ENCODE measurements at regions not wholly inside any gene's neighbourhood (a gene's known extent, or its start where the extent isn't known, plus 50 kb on each side); places are given as distances from the start of the nearest gene placed in this dataset.

GRCh38 chr2:188117706-188118105, 174.0 kb upstream of the GULP1 start:
- H3K9ac ChIP-seq (ENCODE audit: insufficient read length): no peak overlapping the region
- TF ChIP-seq EZH2 (IDR thresholded peaks at IDR 0.05): no peak
- no peak for TF ChIP-seq POLR2AphosphoS5 (IDR thresholded peaks at IDR 0.05; ENCODE audit: borderline replicate concordance, low read depth, low read length)
- no peak for TF ChIP-seq FOXP2 (optimal IDR thresholded peaks at IDR 0.05; ENCODE audit: control extremely low read depth, extremely low read length, insufficient read depth)
- no peak overlapping the region for H3K27ac ChIP-seq
- no peaks in the 10 kb centered on the region for H3K36me3 ChIP-seq (ENCODE audit: insufficient read depth, low read length)
- no peak for DNase-seq (ENCODE audit: low read depth, low spot score)
- no peak overlapping the region for H3K4me3 ChIP-seq
- no peaks in the 10 kb centered on the region for H3K9me3 ChIP-seq (ENCODE audit: low read depth, low read length)

DNA sequence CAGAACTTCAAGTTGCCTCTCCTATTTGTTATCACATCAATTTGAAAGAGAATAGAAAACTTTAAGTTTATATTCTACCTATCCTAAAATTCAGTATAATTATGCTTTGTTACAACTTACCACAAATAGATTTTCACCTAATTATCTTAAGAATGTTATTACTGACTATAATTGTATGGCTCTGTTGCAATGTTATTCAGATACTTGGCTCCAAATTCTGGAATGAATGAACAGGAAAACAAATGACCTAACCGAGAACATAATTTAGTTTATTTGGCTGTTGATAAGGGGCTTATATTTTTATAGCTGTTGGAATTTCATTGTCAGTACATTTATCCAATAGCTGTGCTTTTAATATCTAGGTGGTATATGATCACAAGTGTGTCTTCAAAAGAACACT, 173.2 kb upstream of the GULP1 start:
- no peak overlapping the region for H3K27ac ChIP-seq
- DNase-seq (ENCODE audit: low read depth, low spot score): no peak
- TF ChIP-seq FOXP2 (optimal IDR thresholded peaks at IDR 0.05; ENCODE audit: control extremely low read depth, extremely low read length, insufficient read depth): no peak
- no peak for TF ChIP-seq POLR2AphosphoS5 (IDR thresholded peaks at IDR 0.05; ENCODE audit: borderline replicate concordance, low read depth, low read length)
- TF ChIP-seq EZH2 (IDR thresholded peaks at IDR 0.05): no peak
- H3K36me3 ChIP-seq (ENCODE audit: insufficient read depth, low read length): no peaks in the 10 kb centered on the region
- no peak overlapping the region for H3K9ac ChIP-seq (ENCODE audit: insufficient read length)
- H3K4me3 ChIP-seq: no peak overlapping the region
- H3K9me3 ChIP-seq (ENCODE audit: low read depth, low read length): no peaks in the 10 kb centered on the region

DNA sequence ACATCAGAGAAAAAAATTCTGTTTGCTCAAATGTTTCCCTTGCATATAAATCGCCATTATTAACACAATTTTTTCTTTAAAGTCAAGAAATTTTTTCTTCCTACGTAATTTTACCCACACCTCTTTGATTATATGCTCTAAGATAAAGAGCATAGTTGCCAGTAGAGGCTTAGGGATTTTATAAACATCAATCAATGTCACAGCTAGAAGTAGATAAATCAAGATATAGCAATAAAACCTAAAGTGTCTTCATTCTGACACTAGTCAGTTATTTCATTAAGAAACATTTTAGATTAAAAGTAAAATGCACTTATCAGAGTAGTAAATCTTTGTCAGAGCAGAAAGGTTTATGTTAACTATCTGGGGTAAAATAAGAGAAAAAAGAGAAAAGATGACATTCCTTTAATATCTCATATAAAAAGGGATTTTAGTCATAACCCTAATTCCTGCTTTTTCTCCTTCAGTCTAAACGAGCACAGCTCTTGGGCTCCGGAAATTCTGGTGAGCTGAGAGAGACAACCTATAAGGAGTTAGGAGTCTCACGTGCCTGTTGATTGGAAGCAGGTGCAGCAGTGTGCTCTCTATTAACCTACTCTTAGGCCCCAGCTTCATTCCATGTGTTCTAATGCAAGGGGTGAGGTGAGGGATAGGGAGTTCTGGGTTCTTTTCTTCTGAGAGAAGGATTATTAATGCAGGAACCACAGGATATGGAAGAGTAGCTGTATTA, 172.4 kb upstream of the GULP1 start:
- H3K36me3 ChIP-seq (ENCODE audit: insufficient read depth, low read length): no peaks in the 10 kb centered on the region
- H3K4me3 ChIP-seq: no peak overlapping the region
- no peak for TF ChIP-seq EZH2 (IDR thresholded peaks at IDR 0.05)
- no peak for TF ChIP-seq FOXP2 (optimal IDR thresholded peaks at IDR 0.05; ENCODE audit: control extremely low read depth, extremely low read length, insufficient read depth)
- no peak for TF ChIP-seq POLR2AphosphoS5 (IDR thresholded peaks at IDR 0.05; ENCODE audit: borderline replicate concordance, low read depth, low read length)
- DNase-seq (ENCODE audit: low read depth, low spot score): no peak
- no peak overlapping the region for H3K27ac ChIP-seq
- H3K9ac ChIP-seq (ENCODE audit: insufficient read length): no peak overlapping the region
- H3K9me3 ChIP-seq (ENCODE audit: low read depth, low read length): no peaks in the 10 kb centered on the region

DNA sequence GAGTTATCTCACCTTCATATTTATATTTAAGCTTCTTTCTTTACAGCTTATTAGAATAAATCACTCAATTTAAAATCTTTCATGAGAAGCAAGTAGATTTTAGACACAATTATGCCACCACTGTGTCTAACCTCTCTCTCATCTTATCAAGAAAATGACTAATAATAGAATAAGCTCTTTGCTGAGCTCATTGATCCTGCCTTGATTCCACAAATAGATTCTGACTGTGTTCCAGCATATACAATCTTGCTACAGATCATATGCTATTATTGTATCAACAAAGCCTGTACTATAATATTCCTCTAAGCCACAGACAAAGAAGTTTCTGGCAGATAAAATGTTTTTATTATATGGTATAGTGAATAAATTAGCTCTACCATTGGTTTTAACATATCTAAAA, 168.7 kb upstream of the GULP1 start:
- Histone ChIP-seq H3K27ac (no peak overlapping the region), H3K9ac (ENCODE audit: insufficient read length) (no peak overlapping the region), H3K4me3 (no peak overlapping the region), H3K9me3 (ENCODE audit: low read depth, low read length) (no peaks in the 10 kb centered on the region), H3K36me3 (ENCODE audit: insufficient read depth, low read length) (no peaks in the 10 kb centered on the region)
- DNase-seq (ENCODE audit: low read depth, low spot score): no peak
- TF ChIP-seq FOXP2 (optimal IDR thresholded peaks at IDR 0.05; ENCODE audit: control extremely low read depth, extremely low read length, insufficient read depth): no peak
- TF ChIP-seq POLR2AphosphoS5 (IDR thresholded peaks at IDR 0.05; ENCODE audit: borderline replicate concordance, low read depth, low read length): no peak
- no peak for TF ChIP-seq EZH2 (IDR thresholded peaks at IDR 0.05)

- Histone ChIP-seq H3K9me3 (ENCODE audit: low read depth, low read length) (no peaks in the 10 kb centered on the region), H3K9ac (ENCODE audit: insufficient read length) (no peak overlapping the region), H3K27ac (no peak overlapping the region), H3K4me3 (no peak overlapping the region), H3K36me3 (ENCODE audit: insufficient read depth, low read length) (no peaks in the 10 kb centered on the region)
- no peak for DNase-seq (ENCODE audit: low read depth, low spot score)
- no peak for TF ChIP-seq EZH2 (IDR thresholded peaks at IDR 0.05)
- TF ChIP-seq POLR2AphosphoS5 (IDR thresholded peaks at IDR 0.05; ENCODE audit: borderline replicate concordance, low read depth, low read length): no peak
- TF ChIP-seq FOXP2 (optimal IDR thresholded peaks at IDR 0.05; ENCODE audit: control extremely low read depth, extremely low read length, insufficient read depth): no peak
These were observed 162.0 kb upstream of the GULP1 start for GRCh38 chr2:188129677-188130076.

GRCh38 chr2:188130317-188130716, 161.4 kb upstream of the GULP1 start:
- Histone ChIP-seq H3K4me3 (no peak overlapping the region), H3K27ac (no peak overlapping the region), H3K36me3 (ENCODE audit: insufficient read depth, low read length) (no peaks in the 10 kb centered on the region), H3K9ac (ENCODE audit: insufficient read length) (no peak overlapping the region), H3K9me3 (ENCODE audit: low read depth, low read length) (no peaks in the 10 kb centered on the region)
- no peak for TF ChIP-seq FOXP2 (optimal IDR thresholded peaks at IDR 0.05; ENCODE audit: control extremely low read depth, extremely low read length, insufficient read depth)
- TF ChIP-seq POLR2AphosphoS5 (IDR thresholded peaks at IDR 0.05; ENCODE audit: borderline replicate concordance, low read depth, low read length): no peak
- TF ChIP-seq EZH2 (IDR thresholded peaks at IDR 0.05): no peak
- DNase-seq (ENCODE audit: low read depth, low spot score): no peak

GRCh38 chr2:188131281-188131680, 160.4 kb upstream of the GULP1 start:
- no peaks in the 10 kb centered on the region for H3K9me3 ChIP-seq (ENCODE audit: low read depth, low read length)
- H3K36me3 ChIP-seq (ENCODE audit: insufficient read depth, low read length): no peaks in the 10 kb centered on the region
- H3K9ac ChIP-seq (ENCODE audit: insufficient read length): no peak overlapping the region
- no peak overlapping the region for H3K27ac ChIP-seq
- TF ChIP-seq EZH2 (IDR thresholded peaks at IDR 0.05) (no peak), FOXP2 (optimal IDR thresholded peaks at IDR 0.05; ENCODE audit: control extremely low read depth, extremely low read length, insufficient read depth) (no peak), POLR2AphosphoS5 (IDR thresholded peaks at IDR 0.05; ENCODE audit: borderline replicate concordance, low read depth, low read length) (no peak)
- DNase-seq (ENCODE audit: low read depth, low spot score): no peak
- no peak overlapping the region for H3K4me3 ChIP-seq

DNA sequence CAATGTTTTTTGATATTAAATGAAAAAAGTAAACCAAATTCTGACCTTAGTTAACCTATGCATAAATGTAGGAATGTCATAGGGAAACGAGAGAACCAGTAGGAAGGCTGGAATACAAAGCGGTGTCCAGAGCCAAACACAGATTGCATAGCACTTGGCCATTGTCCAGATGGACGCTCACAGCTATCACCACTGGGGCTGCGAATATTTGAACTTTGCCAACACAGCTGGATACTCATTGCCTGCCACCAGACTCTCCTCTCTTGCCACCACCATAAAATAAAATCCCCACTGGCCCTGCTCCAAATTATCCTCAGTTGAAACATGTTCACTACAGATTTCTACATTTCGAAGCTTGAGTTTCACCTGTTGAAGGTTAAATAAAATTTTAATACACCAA, 159.3 kb upstream of the GULP1 start:
- Histone ChIP-seq H3K9ac (ENCODE audit: insufficient read length) (no peak overlapping the region), H3K27ac (no peak overlapping the region), H3K4me3 (no peak overlapping the region), H3K36me3 (ENCODE audit: insufficient read depth, low read length) (no peaks in the 10 kb centered on the region), H3K9me3 (ENCODE audit: low read depth, low read length) (no peaks in the 10 kb centered on the region)
- DNase-seq (ENCODE audit: low read depth, low spot score): no peak
- TF ChIP-seq POLR2AphosphoS5 (IDR thresholded peaks at IDR 0.05; ENCODE audit: borderline replicate concordance, low read depth, low read length) (no peak), FOXP2 (optimal IDR thresholded peaks at IDR 0.05; ENCODE audit: control extremely low read depth, extremely low read length, insufficient read depth) (no peak), EZH2 (IDR thresholded peaks at IDR 0.05) (no peak)

DNA sequence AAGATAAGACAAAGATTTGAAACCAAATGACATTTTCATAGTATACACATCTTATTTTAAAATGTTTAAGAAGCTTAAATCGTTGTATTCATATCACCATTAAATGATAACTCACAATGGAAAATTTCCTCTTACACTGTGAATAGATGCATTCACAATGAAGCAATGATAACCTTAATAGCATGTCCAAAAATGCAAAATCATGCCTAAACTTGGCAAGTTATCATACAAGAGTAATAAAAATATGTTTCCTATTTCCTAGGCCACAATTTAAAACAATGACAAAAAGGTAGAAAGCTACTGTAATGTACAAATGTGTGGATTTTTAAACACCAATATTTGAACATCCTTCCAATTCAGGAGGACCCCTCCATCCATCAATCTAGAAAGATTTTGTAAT, 157.4 kb upstream of the GULP1 start:
- Histone ChIP-seq H3K27ac (no peak overlapping the region), H3K9me3 (ENCODE audit: low read depth, low read length) (no peaks in the 10 kb centered on the region), H3K9ac (ENCODE audit: insufficient read length) (no peak overlapping the region), H3K36me3 (ENCODE audit: insufficient read depth, low read length) (no peaks in the 10 kb centered on the region), H3K4me3 (no peak overlapping the region)
- no peak for DNase-seq (ENCODE audit: low read depth, low spot score)
- no peak for TF ChIP-seq EZH2 (IDR thresholded peaks at IDR 0.05)
- no peak for TF ChIP-seq FOXP2 (optimal IDR thresholded peaks at IDR 0.05; ENCODE audit: control extremely low read depth, extremely low read length, insufficient read depth)
- TF ChIP-seq POLR2AphosphoS5 (IDR thresholded peaks at IDR 0.05; ENCODE audit: borderline replicate concordance, low read depth, low read length): no peak
